ENCODE measurements at regions not wholly inside any gene's neighbourhood (a gene's known extent, or its start where the extent isn't known, plus 50 kb on each side); places are given as distances from the start of the nearest gene placed in this dataset.

- DNase-seq (ENCODE audit: low spot score), result peak; percentile 18
Measured at GRCh38 chr16:47779201-47780016, 318.3 kb downstream of the PHKB start.

GRCh38 chr16:47778106-47778801 lies 317.1 kb downstream of the PHKB start:
- no peak for DNase-seq (ENCODE audit: low spot score)

GRCh38 chr16:47777220-47777619 lies 316.1 kb downstream of the PHKB start:
- DNase-seq (ENCODE audit: low spot score), result no peak

- no peak for DNase-seq (ENCODE audit: low spot score)
Measured at GRCh38 chr16:47774661-47775060, 313.5 kb downstream of the PHKB start.

- no peak for DNase-seq (ENCODE audit: low spot score)
Measured at GRCh38 chr16:47753659-47754058, 292.5 kb downstream of the PHKB start.

Measured in RKO (cell line).